Endothelial cell of umbilical vein (primary cell): ENCODE measurements at regions not wholly inside any gene's neighbourhood (a gene's known extent, or its start where the extent isn't known, plus 50 kb on each side); places are given as distances from the start of the nearest gene placed in this dataset.

Source experiments
- BruUV-seq: library from RNA; stranded (reverse); fragments of 400-500 nt; replicated peaks from 2 replicates; lab custom pipeline; 2021; lab: Mats Ljungman, UMichigan
- CTCF ChIA-PET: fragments of 300-600, 350-600 bp; sonication (Branson Sonifier 250); formaldehyde crosslinking; loops from one replicate; lab custom pipeline; 2021; ENCODE audit warnings: antibody characterized with exemption, inconsistent platforms; lab: Charles Lee
- POLR2A ChIA-PET: fragments of 300-600, 350-600 bp; sonication (Branson Sonifier 250); formaldehyde crosslinking; loops from one replicate; lab custom pipeline; 2021; ENCODE audit warnings: antibody characterized with exemption, inconsistent platforms; lab: Charles Lee
- DNase-seq: peaks from one replicate; pipeline ENCODE4 v3.0.0-alpha.2; 2011; ENCODE audit warnings: low read depth, low spot score
- FAIRE-seq: peaks from 2 replicates; lab custom pipeline; 2011; peaks lifted over from hg19 to GRCh38; lab: Jason Lieb, UNC
- H2AFZ ChIP-seq: 2 replicates; pipeline ENCODE4 v1.6.0; 2012; ENCODE audit warnings: low read depth, low read length, control low read depth, inconsistent platforms
- H3K27ac ChIP-seq: 2 replicates; pipeline ENCODE4 v1.5.1; 2011; ENCODE audit warnings: low read depth, mild to moderate bottlenecking, control low read depth, low read length, moderate library complexity; ENCODE audit not compliant: insufficient read depth
- H3K27me3 ChIP-seq, 2 experiments: 2 replicates each; pipeline versions ENCODE4 v1.6.0 to v1.6.1; 2011; ENCODE audit warnings: low read length in 2 of 2, mixed read lengths in 1 of 2; ENCODE audit not compliant: control insufficient read depth in 2 of 2, insufficient read depth in 2 of 2
- H3K36me3 ChIP-seq, 2 experiments: 2 replicates in 1 of 2; 3 replicates in 1 of 2; pipeline ENCODE4 v1.5.1; 2011; ENCODE audit warnings: low read length in 2 of 2, mild to moderate bottlenecking in 1 of 2, moderate library complexity in 1 of 2; ENCODE audit not compliant: control insufficient read depth in 2 of 2, insufficient read depth in 2 of 2; ENCODE audit errors: extremely low read depth in 1 of 2
- H3K4me1 ChIP-seq: 3 replicates; pipeline ENCODE4 v1.5.1; 2011; ENCODE audit warnings: mild to moderate bottlenecking, low read length; ENCODE audit not compliant: control insufficient read depth, insufficient read depth; ENCODE audit errors: extremely low read depth
- H3K4me2 ChIP-seq: 2 replicates; pipeline ENCODE4 v1.6.1; 2011; ENCODE audit warnings: low read length, control low read depth, mixed read lengths; ENCODE audit not compliant: insufficient read depth
- H3K4me3 ChIP-seq, 3 experiments: fragments of 200-600 bp in 1 of 3; sonication (generic), shearing (Covaris generic) in 1 of 3; replicated peaks in 1 of 3; 2 replicates each; pipeline ENCODE4 v1.5.1; 2011 to 2016; ENCODE audit warnings: control low read depth in 3 of 3, low read length in 3 of 3, mild to moderate bottlenecking in 2 of 3, inconsistent platforms in 1 of 3, low read depth in 1 of 3, moderate library complexity in 1 of 3; ENCODE audit not compliant: insufficient read depth in 1 of 3
- H3K79me2 ChIP-seq: 2 replicates; pipeline ENCODE4 v1.6.0; 2012; ENCODE audit warnings: low read length, inconsistent platforms; ENCODE audit not compliant: control insufficient read depth, insufficient read depth
- H3K9ac ChIP-seq: replicated peaks from 2 replicates; pipeline ENCODE3; 2011; ENCODE audit warnings: low read length, control low read depth; ENCODE audit not compliant: insufficient read depth; ENCODE audit errors: extremely low read depth
- H3K9me1 ChIP-seq: replicated peaks from 3 replicates; pipeline ENCODE4 v1.6.0; 2011; ENCODE audit warnings: mild to moderate bottlenecking, low read length; ENCODE audit not compliant: control insufficient read depth, insufficient read depth; ENCODE audit errors: extremely low read depth
- H3K9me3 ChIP-seq: replicated peaks from 2 replicates; pipeline ENCODE4 v1.5.1; 2012; ENCODE audit warnings: low read length, inconsistent platforms; ENCODE audit not compliant: control insufficient read depth, insufficient read depth
- H4K20me1 ChIP-seq: replicated peaks from 2 replicates; pipeline ENCODE3; 2011; ENCODE audit warnings: mild to moderate bottlenecking, low read length; ENCODE audit not compliant: control insufficient read depth, insufficient read depth; ENCODE audit errors: extremely low read depth
- CTCF ChIP-seq, 2 donors: IDR thresholded peaks; 1 replicate in 1 of 2; 2 replicates in 1 of 2; pipeline ENCODE4 v1.5.1; 2011; ENCODE audit warnings: low read length in 2 of 2, mild to moderate bottlenecking in 2 of 2, moderate library complexity in 2 of 2, control low read depth in 1 of 2, inconsistent platforms in 1 of 2, low read depth in 1 of 2; ENCODE audit not compliant: insufficient read depth in 1 of 2; ENCODE audit errors: extremely low read depth in 1 of 2
- EZH2 ChIP-seq: IDR thresholded peaks from 2 replicates; pipeline ENCODE4 v1.6.1; 2012; ENCODE audit warnings: borderline replicate concordance, low read depth, mild to moderate bottlenecking, moderate library complexity, low read length, inconsistent platforms; ENCODE audit not compliant: severe bottlenecking
- FOS ChIP-seq: IDR thresholded peaks from 2 replicates; pipeline ENCODE4 v1.6.1; 2011; ENCODE audit warnings: mild to moderate bottlenecking, low read length, moderate library complexity, borderline replicate concordance; ENCODE audit not compliant: insufficient read depth
- GATA2 ChIP-seq: IDR thresholded peaks from 2 replicates; pipeline ENCODE4 v1.7.0; 2011; ENCODE audit warnings: low read depth, mild to moderate bottlenecking, moderate library complexity, mixed read lengths, low read length; ENCODE audit not compliant: insufficient read length, insufficient read depth
- JUN ChIP-seq: IDR thresholded peaks from 2 replicates; pipeline ENCODE4 v1.6.1; 2011; ENCODE audit warnings: borderline replicate concordance, low read depth; ENCODE audit not compliant: insufficient read length, insufficient read depth
- MAX ChIP-seq: IDR thresholded peaks from 2 replicates; pipeline ENCODE4 v1.6.1; 2011; ENCODE audit not compliant: insufficient read depth, insufficient read length
- POLR2A ChIP-seq: IDR thresholded peaks from 2 replicates; pipeline ENCODE4 v1.6.1; 2012; ENCODE audit warnings: low read depth, mild to moderate bottlenecking, control low read depth, low read length
- POLR2AphosphoS5 ChIP-seq: IDR thresholded peaks from 2 replicates; pipeline ENCODE4 v1.6.1; 2012; ENCODE audit warnings: low read depth, mild to moderate bottlenecking, control low read depth, low read length, moderate library complexity; ENCODE audit not compliant: insufficient read depth
- dilution Hi-C: fragments of 300-500 bp; cut with MboI; formaldehyde crosslinking; loops from one replicate; pipeline ENCODE4 v1.15.0; 2019; ENCODE audit warnings: low sequenced_read_pairs; ENCODE audit not compliant: extremely low pct_ligation_motif_present
- intact Hi-C: fragments of 100-400 bp; cut with micrococcal nuclease; formaldehyde crosslinking; loops from one replicate; pipeline ENCODE4 v1.10.0; 2022

DNA sequence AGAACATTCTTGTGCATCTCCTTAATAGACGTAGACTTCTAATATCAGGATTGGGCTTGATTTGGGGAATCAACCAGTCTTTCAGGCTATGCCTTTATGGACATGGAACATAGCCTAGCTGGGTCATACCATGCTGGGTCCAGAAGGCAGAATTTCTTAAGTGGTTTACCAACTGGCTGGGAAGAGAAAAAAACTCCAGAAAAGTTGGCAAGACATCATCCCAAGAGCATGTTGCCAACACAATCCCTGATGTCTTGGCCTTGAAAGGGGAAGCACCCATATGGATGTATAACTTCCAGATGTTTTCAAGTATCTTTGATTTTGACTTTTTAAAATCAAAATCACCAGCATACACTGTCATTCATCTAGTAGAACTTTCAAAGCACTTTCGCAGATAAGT is 138.0 kb upstream of the FGF13 start:
- intact Hi-C loops (no loop called here), dilution Hi-C loops (no loop called here)
- TF ChIP-seq POLR2A (no peak), GATA2 (no peak), EZH2 (no peak), CTCF (IDR thresholded peaks at IDR 0.05; ENCODE audit: extremely low read depth in 1 of 2, insufficient read depth in 1 of 2, low read depth in 1 of 2, low read length in 2 of 2) (no peak), POLR2AphosphoS5 (no peak), FOS (no peak), MAX (no peak), JUN (no peak)
- FAIRE-seq, result no peak
- H3K4me2 ChIP-seq, result no peak overlapping the region
- H3K27ac ChIP-seq, result no peak overlapping the region
- H3K27me3 ChIP-seq, result no peaks in the 10 kb centered on the region
- CTCF ChIA-PET, result no interaction called here
- POLR2A ChIA-PET, result no interaction called here
- H3K4me3 ChIP-seq, result no peak overlapping the region
- no peak overlapping the region for H3K9ac ChIP-seq
- no peaks in the 10 kb centered on the region for H3K36me3 ChIP-seq
- H3K9me3 ChIP-seq, result no peaks in the 10 kb centered on the region
- no peaks in the 10 kb centered on the region for H3K79me2 ChIP-seq
- H3K9me1 ChIP-seq, result no peaks in the 10 kb centered on the region
- no peak overlapping the region for H2AFZ ChIP-seq
- no peaks in the 10 kb centered on the region for H3K4me1 ChIP-seq
- no peak for DNase-seq
- BruUV-seq, result no TSS peak
- no peaks in the 10 kb centered on the region for H4K20me1 ChIP-seq
